MCF 10A (cell line): ENCODE measurements at regions not wholly inside any gene's neighbourhood (a gene's known extent, or its start where the extent isn't known, plus 50 kb on each side); places are given as distances from the start of the nearest gene placed in this dataset.

Source experiments
- BruUV-seq: library from RNA; stranded (reverse); fragments of 400-500 nt; replicated peaks from 2 replicates; lab custom pipeline; 2021; lab: Mats Ljungman, UMichigan
- CTCF ChIA-PET: fragments of 300-600 bp; sonication (Branson Sonifier 250); formaldehyde crosslinking; extraction: SDS; loops from one replicate; lab custom pipeline; 2021; ENCODE audit warnings: antibody characterized with exemption, inconsistent platforms; lab: Yijun Ruan, JAX
- POLR2A ChIA-PET: fragments of 300-600, 350-650 bp; sonication (Branson Sonifier 250); formaldehyde crosslinking; extraction: SDS; loops from one replicate; lab custom pipeline; 2020; ENCODE audit warnings: antibody characterized with exemption, inconsistent platforms; lab: Yijun Ruan, JAX
- DNase-seq: peaks from one replicate; pipeline ENCODE4 v3.0.0-alpha.2; 2018; ENCODE audit not compliant: unreplicated experiment
- H3K27ac Mint-ChIP-seq: one replicate; pipeline ENCODE4 v1.8.0; 2022; ENCODE audit warnings: mild to moderate bottlenecking, low read depth, mixed read lengths; ENCODE audit not compliant: unreplicated experiment
- H3K27me3 Mint-ChIP-seq: one replicate; pipeline ENCODE4 v1.8.0; 2022; ENCODE audit warnings: mixed read lengths; ENCODE audit not compliant: insufficient read depth, unreplicated experiment
- H3K36me3 Mint-ChIP-seq: one replicate; pipeline ENCODE4 v1.8.0; 2022; ENCODE audit warnings: mild to moderate bottlenecking, moderate library complexity, mixed read lengths; ENCODE audit not compliant: insufficient read depth, unreplicated experiment
- H3K4me1 Mint-ChIP-seq: one replicate; pipeline ENCODE4 v1.8.0; 2022; ENCODE audit warnings: mixed read lengths; ENCODE audit not compliant: insufficient read depth, unreplicated experiment
- H3K4me3 Mint-ChIP-seq: one replicate; pipeline ENCODE4 v1.8.0; 2022; ENCODE audit warnings: mild to moderate bottlenecking, moderate library complexity, mixed read lengths; ENCODE audit not compliant: unreplicated experiment
- H3K9me3 Mint-ChIP-seq: one replicate; pipeline ENCODE4 v1.8.0; 2022; ENCODE audit warnings: mixed read lengths; ENCODE audit not compliant: unreplicated experiment
- CTCF ChIP-seq: fragments of 200-600 bp; IDR thresholded peaks from one replicate; pipeline ENCODE4 v1.8.0; 2022; ENCODE audit warnings: antibody characterized with exemption, mild to moderate bottlenecking; ENCODE audit not compliant: unreplicated experiment
- intact Hi-C: fragments of 100-400 bp; cut with micrococcal nuclease; formaldehyde crosslinking; loops from 2 replicates; pipeline ENCODE4 v1.14.1; 2022

GRCh38 chr3:157767607-157768006 lies 264.4 kb upstream of the VEPH1 start:
- Mint-ChIP-seq H3K27ac (no peak overlapping the region), H3K4me1 (no peaks in the 10 kb centered on the region), H3K36me3 (no peaks in the 10 kb centered on the region), H3K27me3 (no peaks in the 10 kb centered on the region), H3K9me3 (no peaks in the 10 kb centered on the region), H3K4me3 (no peak overlapping the region)
- CTCF ChIA-PET, result interaction anchor here (0.6 to 2.8 kb wide), 15 partner anchors 10 to 577 kb away, joined by 3 to 10 read pairs (median 4); no protein-coding TSS in a partner anchor
- intact Hi-C loops, result loop anchor here (10.0 kb wide), 1 partner anchor 667 kb away; no protein-coding TSS in a partner anchor
- DNase-seq, result peak; percentile 39
- POLR2A ChIA-PET, result interaction anchor here (0.6 kb wide), 1 partner anchor 10 kb away, joined by 5 read pairs; no protein-coding TSS in a partner anchor
- BruUV-seq, result no TSS peak
- TF ChIP-seq CTCF, result no peak

GRCh38 chr3:157763644-157764043 lies 260.4 kb upstream of the VEPH1 start:
- ChIA-PET CTCF (interaction anchor here (0.7 kb wide), 1 partner anchor 96 kb away, joined by 4 read pairs; no protein-coding TSS in a partner anchor), POLR2A (no interaction called here)
- Mint-ChIP-seq H3K4me1 (no peaks in the 10 kb centered on the region), H3K27ac (no peak overlapping the region), H3K4me3 (no peak overlapping the region), H3K9me3 (no peaks in the 10 kb centered on the region), H3K27me3 (no peaks in the 10 kb centered on the region), H3K36me3 (no peaks in the 10 kb centered on the region)
- intact Hi-C loops, result loop anchor here (10.0 kb wide), 1 partner anchor 671 kb away; no protein-coding TSS in a partner anchor
- TF ChIP-seq CTCF, result no peak
- DNase-seq, result no peak
- no TSS peak for BruUV-seq

GRCh38 chr3:157759311-157759710 lies 256.1 kb upstream of the VEPH1 start:
- Mint-ChIP-seq H3K4me1 (no peaks in the 10 kb centered on the region), H3K36me3 (no peaks in the 10 kb centered on the region), H3K27ac (no peak overlapping the region), H3K9me3 (no peaks in the 10 kb centered on the region), H3K4me3 (no peak overlapping the region), H3K27me3 (no peaks in the 10 kb centered on the region)
- TF ChIP-seq CTCF, result no peak
- no peak for DNase-seq
- no TSS peak for BruUV-seq
- ChIA-PET POLR2A (interaction anchor here (0.5 kb wide), 1 partner anchor 49 kb away, joined by 3 read pairs; no protein-coding TSS in a partner anchor), CTCF (interaction anchor here (0.6 kb wide), 1 partner anchor 14 kb away, joined by 3 read pairs; no protein-coding TSS in a partner anchor)
- intact Hi-C loops, result no loop called here

- no peaks in the 10 kb centered on the region for H3K4me1 Mint-ChIP-seq
- H3K36me3 Mint-ChIP-seq, result no peaks in the 10 kb centered on the region
- intact Hi-C loops, result no loop called here
- TF ChIP-seq CTCF, result no peak
- no peaks in the 10 kb centered on the region for H3K9me3 Mint-ChIP-seq
- ChIA-PET POLR2A (no interaction called here), CTCF (interaction anchor here (0.6 to 0.7 kb wide), 6 partner anchors 13 to 647 kb away, joined by 3 to 4 read pairs (median 3); no protein-coding TSS in a partner anchor)
- H3K4me3 Mint-ChIP-seq, result no peak overlapping the region
- H3K27me3 Mint-ChIP-seq, result no peaks in the 10 kb centered on the region
- no TSS peak for BruUV-seq
- DNase-seq, result no peak
- no peak overlapping the region for H3K27ac Mint-ChIP-seq
Measured at GRCh38 chr3:157755233-157755632, 252.0 kb upstream of the VEPH1 start.
